Suprapubic skin (tissue), 4 donors: ENCODE measurements at regions not wholly inside any gene's neighbourhood (a gene's known extent, or its start where the extent isn't known, plus 50 kb on each side); places are given as distances from the start of the nearest gene placed in this dataset.

Experiments used
- DNase-seq, 2 donors: peaks; one replicate each; pipeline ENCODE4 v3.0.0-alpha.2; 2019; ENCODE audit warnings: low spot score in 2 of 2
- H3K27ac ChIP-seq: fragments of 200-600 bp; sonication (generic); one replicate; pipeline ENCODE4 v1.5.1; 2019
- H3K27me3 ChIP-seq: fragments of 200-600 bp; sonication (generic); one replicate; pipeline ENCODE4 v1.5.1; 2019
- H3K36me3 ChIP-seq: fragments of 200-600 bp; sonication (generic); one replicate; pipeline ENCODE4 v1.5.1; 2019
- H3K4me1 ChIP-seq: fragments of 200-600 bp; sonication (generic); one replicate; pipeline ENCODE4 v1.5.1; 2019
- H3K4me3 ChIP-seq: fragments of 200-600 bp; sonication (generic); one replicate; pipeline ENCODE4 v1.5.1; 2019; ENCODE audit warnings: mild to moderate bottlenecking
- H3K9me3 ChIP-seq: fragments of 200-600 bp; sonication (generic); one replicate; pipeline ENCODE4 v1.5.1; 2019
- CTCF ChIP-seq, 2 donors: fragments of 200-600 bp in 1 of 2; fragments of 450-650 bp in 1 of 2; sonication (generic) in 1 of 2; IDR thresholded peaks; one replicate each; pipeline ENCODE4 v1.5.1; 2016 to 2019; ENCODE audit warnings: antibody characterized with exemption in 2 of 2, mild to moderate bottlenecking in 1 of 2, moderate library complexity in 1 of 2
- EP300 ChIP-seq: sonication (generic); formaldehyde crosslinking; IDR thresholded peaks from one replicate; pipeline ENCODE4 v1.6.1; 2017; ENCODE audit warnings: antibody characterized with exemption
- POLR2A ChIP-seq, 2 donors: fragments of 450-650 bp; IDR thresholded peaks; one replicate each; pipeline ENCODE4 v1.6.1; 2017; ENCODE audit warnings: antibody characterized with exemption in 2 of 2, mild to moderate bottlenecking in 2 of 2, moderate library complexity in 2 of 2
- POLR2AphosphoS5 ChIP-seq, 3 donors: sonication (generic); formaldehyde crosslinking; IDR thresholded peaks; one replicate each; pipeline ENCODE4 v1.6.1; 2017; ENCODE audit warnings: antibody characterized with exemption in 3 of 3
- WGBS: methylation state at CpG from one replicate; pipeline ENCODE4 v1.1.5; 2018; 5-methylcytosine and 5-hydroxymethylcytosine counted together

DNA sequence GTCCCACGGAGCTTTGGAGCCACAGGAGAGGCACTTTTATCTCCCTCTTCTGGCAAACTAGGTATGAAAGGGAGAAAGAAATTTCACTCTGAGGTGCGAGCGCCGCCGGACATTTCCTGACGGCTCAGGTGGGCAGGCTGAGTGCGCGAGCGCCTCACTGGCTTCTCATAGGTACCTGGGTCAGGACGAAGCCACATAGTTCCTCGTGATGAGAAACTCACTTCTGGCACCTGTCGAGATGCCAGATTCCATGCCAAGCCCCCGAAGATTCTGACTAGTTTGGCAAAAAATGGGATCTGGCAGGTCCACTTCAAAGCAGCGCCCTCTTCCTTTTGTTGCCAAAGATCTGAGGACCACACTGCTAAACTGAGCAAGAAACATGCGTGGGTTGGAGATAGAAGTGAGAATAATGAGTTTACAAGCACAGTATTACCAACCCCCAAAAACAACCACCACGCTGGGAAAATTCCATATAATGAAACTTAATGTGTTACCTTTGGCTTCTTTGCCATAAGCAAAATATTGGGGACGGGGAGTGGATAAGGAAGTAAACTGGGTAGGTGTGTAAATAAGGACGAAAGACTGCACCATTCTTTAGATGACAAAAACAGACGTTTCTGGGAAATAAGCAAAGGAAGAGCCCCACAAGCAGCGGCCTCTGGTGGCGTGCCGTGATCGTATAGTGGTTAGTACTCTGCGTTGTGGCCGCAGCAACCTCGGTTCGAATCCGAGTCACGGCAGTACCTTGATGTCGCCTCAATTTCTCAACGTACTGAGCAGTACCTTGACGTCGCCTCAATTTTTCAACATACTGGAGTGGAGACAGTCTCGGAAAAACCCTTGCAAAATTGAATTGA lies 89.8 kb upstream of the PRSS16 start:
- 5% methylated on average over 34 of the region's 34 CpGs for WGBS
- no peak for DNase-seq
- Histone ChIP-seq H3K9me3 (no peaks in the 10 kb centered on the region), H3K27me3 (no peaks in the 10 kb centered on the region), H3K4me1 (peaks cover 10% of the 10 kb centered on the region), H3K4me3 (peak overlapping the region; percentile 48), H3K27ac (no peak overlapping the region), H3K36me3 (no peaks in the 10 kb centered on the region)
- no peak for TF ChIP-seq EP300
- TF ChIP-seq CTCF (IDR thresholded peaks at IDR 0.05): peak in 1 of 2 donors; percentile 37

DNA sequence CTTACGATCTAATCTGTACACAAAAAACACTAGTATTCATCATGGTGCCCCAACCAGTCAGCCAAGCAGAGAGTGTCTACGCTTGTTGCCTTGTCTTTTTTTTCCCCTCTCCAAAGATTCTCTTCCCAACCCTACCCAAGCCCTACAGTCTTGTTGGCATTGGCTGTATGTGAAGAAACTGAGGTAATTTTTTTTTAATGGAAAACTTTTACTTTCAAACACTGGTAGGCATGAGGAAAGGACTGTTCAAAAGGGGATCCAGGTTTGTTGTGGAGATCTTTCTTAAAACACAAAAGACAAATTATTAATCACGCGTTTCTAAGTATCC lies 89.2 kb upstream of the PRSS16 start:
- no peak overlapping the region for H3K27ac ChIP-seq
- H3K4me3 ChIP-seq: no peak overlapping the region
- TF ChIP-seq CTCF (IDR thresholded peaks at IDR 0.05): no peak
- no peak for TF ChIP-seq POLR2AphosphoS5 (IDR thresholded peaks at IDR 0.05)
- TF ChIP-seq POLR2A (IDR thresholded peaks at IDR 0.05): no peak
- no peak for TF ChIP-seq EP300
- WGBS: 71% methylated on average over 4 of the region's 4 CpGs
- no peaks in the 10 kb centered on the region for H3K27me3 ChIP-seq
- no peak for DNase-seq
- peaks cover 10% of the 10 kb centered on the region for H3K4me1 ChIP-seq
- no peaks in the 10 kb centered on the region for H3K36me3 ChIP-seq
- no peaks in the 10 kb centered on the region for H3K9me3 ChIP-seq

DNA sequence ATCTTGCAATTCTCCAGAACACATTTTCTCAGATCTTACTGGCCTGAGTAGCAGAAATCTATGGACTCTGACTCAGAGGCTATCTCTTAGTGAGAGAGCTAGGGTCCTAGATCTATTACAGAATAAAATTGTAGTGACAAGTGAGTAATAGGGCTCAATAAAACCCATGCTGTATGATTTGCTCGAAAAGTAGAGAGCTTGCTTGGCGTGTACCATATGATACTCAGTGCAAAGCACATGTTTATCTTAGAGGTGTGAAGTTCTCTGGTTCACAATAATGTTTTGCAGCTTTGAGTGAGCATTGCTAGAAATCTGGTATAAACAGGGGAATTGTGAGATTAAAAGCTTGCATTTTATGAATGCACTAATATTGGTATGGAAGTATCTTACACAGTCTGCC lies 87.8 kb upstream of the PRSS16 start:
- DNase-seq: no peak
- 93% methylated on average over 2 of the region's 2 CpGs for WGBS
- Histone ChIP-seq H3K27ac (no peak overlapping the region), H3K4me1 (peaks cover 10% of the 10 kb centered on the region), H3K36me3 (no peaks in the 10 kb centered on the region), H3K9me3 (no peaks in the 10 kb centered on the region), H3K27me3 (no peaks in the 10 kb centered on the region), H3K4me3 (no peak overlapping the region)
- TF ChIP-seq POLR2AphosphoS5 (IDR thresholded peaks at IDR 0.05) (no peak), POLR2A (IDR thresholded peaks at IDR 0.05) (no peak), CTCF (IDR thresholded peaks at IDR 0.05) (no peak), EP300 (no peak)

- Histone ChIP-seq H3K27ac (no peak overlapping the region), H3K4me3 (no peak overlapping the region), H3K9me3 (no peaks in the 10 kb centered on the region), H3K36me3 (no peaks in the 10 kb centered on the region), H3K27me3 (no peaks in the 10 kb centered on the region), H3K4me1 (peaks cover 10% of the 10 kb centered on the region)
- TF ChIP-seq CTCF (IDR thresholded peaks at IDR 0.05) (no peak), EP300 (no peak), POLR2A (IDR thresholded peaks at IDR 0.05) (no peak), POLR2AphosphoS5 (IDR thresholded peaks at IDR 0.05) (no peak)
- WGBS: 37% methylated on average over 1 of the region's 1 CpG
- DNase-seq: no peak
Observed at GRCh38 chr6:27161115-27161514, 86.4 kb upstream of the PRSS16 start.

DNA sequence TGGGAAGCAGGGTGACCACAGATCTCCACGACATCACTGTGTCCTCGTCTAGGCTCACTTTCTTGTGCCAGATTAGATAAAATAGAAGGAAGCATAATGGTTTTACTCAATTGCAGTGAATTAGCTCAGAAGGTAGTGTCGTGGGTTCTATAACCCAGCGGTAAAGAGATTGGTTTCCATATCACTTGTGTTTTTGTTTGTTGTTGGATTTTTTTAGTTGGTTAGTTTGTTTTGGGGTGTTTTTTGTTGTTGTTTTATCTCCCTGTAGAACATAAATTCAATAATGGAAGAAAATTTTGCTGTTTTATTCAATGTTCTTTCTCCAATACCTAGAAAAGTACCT lies 85.9 kb upstream of the PRSS16 start:
- no peaks in the 10 kb centered on the region for H3K36me3 ChIP-seq
- 52% methylated on average over 4 of the region's 4 CpGs for WGBS
- H3K27me3 ChIP-seq: no peaks in the 10 kb centered on the region
- TF ChIP-seq POLR2A (IDR thresholded peaks at IDR 0.05) (no peak), EP300 (no peak), POLR2AphosphoS5 (IDR thresholded peaks at IDR 0.05) (no peak), CTCF (IDR thresholded peaks at IDR 0.05) (no peak)
- no peak overlapping the region for H3K4me3 ChIP-seq
- H3K9me3 ChIP-seq: no peaks in the 10 kb centered on the region
- no peak for DNase-seq
- H3K4me1 ChIP-seq: peaks cover 10% of the 10 kb centered on the region
- H3K27ac ChIP-seq: no peak overlapping the region
